H9 (cell line): ENCODE measurements at regions not wholly inside any gene's neighbourhood (a gene's known extent, or its start where the extent isn't known, plus 50 kb on each side); places are given as distances from the start of the nearest gene placed in this dataset.

Source experiments
- DNase-seq: peaks from one replicate; pipeline ENCODE4 v3.0.0-alpha.2; 2017
- H2AFZ ChIP-seq: one replicate; pipeline ENCODE4 v1.6.1; 2013; ENCODE audit warnings: mild to moderate bottlenecking, low read length, control low read depth, moderate library complexity
- H2AK5ac ChIP-seq: 2 replicates; pipeline ENCODE4 v1.6.1; 2013; ENCODE audit warnings: low read length, control low read depth, mixed read lengths; ENCODE audit not compliant: insufficient read length
- H2BK120ac ChIP-seq: one replicate; pipeline ENCODE4 v1.6.1; 2013; ENCODE audit warnings: low read depth, mild to moderate bottlenecking, low read length, control low read depth, inconsistent platforms; ENCODE audit not compliant: poor library complexity, severe bottlenecking
- H2BK12ac ChIP-seq: 2 replicates; pipeline ENCODE4 v1.6.1; 2013; ENCODE audit warnings: low read length, control low read depth, mixed read lengths, low read depth; ENCODE audit not compliant: insufficient read length
- H2BK15ac ChIP-seq: 2 replicates; pipeline ENCODE4 v1.6.1; 2013; ENCODE audit warnings: low read depth, low read length, control low read depth
- H2BK20ac ChIP-seq: one replicate; pipeline ENCODE4 v1.6.1; 2013; ENCODE audit warnings: low read depth, mild to moderate bottlenecking, low read length, control low read depth, inconsistent platforms; ENCODE audit not compliant: poor library complexity, severe bottlenecking
- H2BK5ac ChIP-seq: 2 replicates; pipeline ENCODE4 v1.6.1; 2013; ENCODE audit warnings: low read length, control low read depth, mixed read lengths; ENCODE audit not compliant: insufficient read length
- H3K14ac ChIP-seq: 2 replicates; pipeline ENCODE4 v1.6.1; 2013; ENCODE audit warnings: low read length, control low read depth; ENCODE audit not compliant: insufficient read depth
- H3K18ac ChIP-seq: 2 replicates; pipeline ENCODE4 v1.6.1; 2013; ENCODE audit warnings: low read depth, mild to moderate bottlenecking, mixed read lengths, low read length, control low read depth; ENCODE audit not compliant: insufficient read length
- H3K23ac ChIP-seq: 2 replicates; pipeline ENCODE4 v1.6.1; 2013; ENCODE audit warnings: low read length, control low read depth, mixed read lengths, low read depth; ENCODE audit not compliant: insufficient read length
- H3K23me2 ChIP-seq: 2 replicates; pipeline ENCODE4 v1.6.1; 2013; ENCODE audit warnings: low read depth, mild to moderate bottlenecking, mixed read lengths, low read length, control low read depth; ENCODE audit not compliant: insufficient read length, poor library complexity, severe bottlenecking
- H3K27ac ChIP-seq: 2 replicates; pipeline ENCODE4 v1.5.1; 2013; ENCODE audit warnings: low read length, control low read depth, mixed read lengths, low read depth; ENCODE audit not compliant: insufficient read length
- H3K27me3 ChIP-seq: 2 replicates; pipeline ENCODE4 v1.6.1; 2013; ENCODE audit warnings: low read length, control low read depth, inconsistent platforms; ENCODE audit not compliant: insufficient read depth
- H3K4ac ChIP-seq: 2 replicates; pipeline ENCODE4 v1.6.1; 2013; ENCODE audit warnings: low read depth, mild to moderate bottlenecking, control low read depth, inconsistent platforms, low read length, moderate library complexity
- H3K4me1 ChIP-seq: 2 replicates; pipeline ENCODE4 v1.6.1; 2013; ENCODE audit warnings: low read length, control low read depth, inconsistent platforms; ENCODE audit not compliant: insufficient read depth
- H3K4me2 ChIP-seq: 2 replicates; pipeline ENCODE4 v1.6.1; 2013; ENCODE audit warnings: low read length, control low read depth, mixed read lengths; ENCODE audit not compliant: insufficient read length, insufficient read depth
- H3K56ac ChIP-seq: 2 replicates; pipeline ENCODE4 v1.6.1; 2013; ENCODE audit warnings: low read depth, mild to moderate bottlenecking, mixed read lengths, low read length, control low read depth; ENCODE audit not compliant: insufficient read length
- H3K79me1 ChIP-seq: 2 replicates; pipeline ENCODE4 v1.6.1; 2013; ENCODE audit warnings: low read depth, mild to moderate bottlenecking, moderate library complexity, low read length, control low read depth, inconsistent platforms; ENCODE audit not compliant: insufficient read depth, poor library complexity, severe bottlenecking
- H3K79me2 ChIP-seq: 2 replicates; pipeline ENCODE4 v1.6.1; 2013; ENCODE audit warnings: low read length, control low read depth, inconsistent platforms; ENCODE audit not compliant: insufficient read depth
- H3K9ac ChIP-seq: 2 replicates; pipeline ENCODE4 v1.6.1; 2013; ENCODE audit warnings: low read length, control low read depth, mixed read lengths; ENCODE audit not compliant: insufficient read length; ENCODE audit errors: extremely low read depth
- H3K9me3 ChIP-seq: one replicate; pipeline ENCODE4 v1.6.1; 2013; ENCODE audit warnings: low read depth, low read length, inconsistent platforms; ENCODE audit not compliant: control insufficient read depth
- H3T11ph ChIP-seq: one replicate; pipeline ENCODE4 v1.6.1; 2013; ENCODE audit warnings: mild to moderate bottlenecking, low read length, control low read depth, inconsistent platforms
- H4K20me1 ChIP-seq: one replicate; pipeline ENCODE4 v1.6.1; 2013; ENCODE audit not compliant: control insufficient read depth, insufficient read length, insufficient read depth
- H4K5ac ChIP-seq: 2 replicates; pipeline ENCODE4 v1.6.1; 2013; ENCODE audit warnings: low read depth, mild to moderate bottlenecking, mixed read lengths, low read length, control low read depth; ENCODE audit not compliant: insufficient read length
- H4K8ac ChIP-seq: replicated peaks from 2 replicates; pipeline ENCODE4 v1.6.1; 2013; ENCODE audit warnings: low read length, control low read depth, mixed read lengths, low read depth; ENCODE audit not compliant: insufficient read length
- H4K91ac ChIP-seq: 2 replicates; pipeline ENCODE4 v1.6.1; 2013; ENCODE audit warnings: low read depth, mild to moderate bottlenecking, moderate library complexity, mixed read lengths, low read length, control low read depth; ENCODE audit not compliant: insufficient read length
- H3K27ac Mint-ChIP-seq, 3 experiments: 2 replicates in 2 of 3; 3 replicates in 1 of 3; pipeline ENCODE4 v1.8.0; 2020 to 2021; ENCODE audit warnings: mixed read lengths in 3 of 3, mild to moderate bottlenecking in 1 of 3, moderate library complexity in 1 of 3
- H3K27me3 Mint-ChIP-seq: 2 replicates; pipeline ENCODE4 v1.8.0; 2021; ENCODE audit warnings: low read depth, mild to moderate bottlenecking, moderate library complexity, mixed read lengths
- H3K36me3 Mint-ChIP-seq, 3 experiments: 2 replicates in 2 of 3; 3 replicates in 1 of 3; pipeline ENCODE4 v1.8.0; 2020 to 2021; ENCODE audit warnings: low read depth in 3 of 3, mixed read lengths in 3 of 3; ENCODE audit not compliant: insufficient read depth in 1 of 3
- H3K4me1 Mint-ChIP-seq, 2 experiments: 2 replicates each; pipeline ENCODE4 v1.8.0; 2020; ENCODE audit warnings: mixed read lengths in 2 of 2
- H3K4me3 Mint-ChIP-seq, 2 experiments: 2 replicates in 1 of 2; 3 replicates in 1 of 2; pipeline ENCODE4 v1.8.0; 2020 to 2021; ENCODE audit warnings: mild to moderate bottlenecking in 2 of 2, mixed read lengths in 2 of 2, moderate library complexity in 1 of 2
- H3K9me3 Mint-ChIP-seq, 2 experiments: 2 replicates in 1 of 2; 3 replicates in 1 of 2; pipeline ENCODE4 v1.8.0; 2020; ENCODE audit warnings: mild to moderate bottlenecking in 2 of 2, mixed read lengths in 2 of 2, moderate library complexity in 1 of 2
- CTCF ChIP-seq: fragments of 200-600 bp; sonication (generic); conservative IDR thresholded peaks from 3 replicates; pipeline ENCODE4 v1.8.0; 2021; ENCODE audit warnings: antibody characterized with exemption, mild to moderate bottlenecking
- WGBS: extraction: QIAGEN DNeasy Blood & Tissue Kit; methylation state at CpG from one replicate; pipeline ENCODE4 v1.1.7; 2013; ENCODE audit warnings: missing lambda C conversion rate, low lambda C conversion rate, mixed read lengths; ENCODE audit not compliant: insufficient read length; ENCODE audit errors: extremely low coverage; 5-methylcytosine and 5-hydroxymethylcytosine counted together

- Histone ChIP-seq H2BK5ac (no peak overlapping the region), H3K9me3 (no peaks in the 10 kb centered on the region), H3K4me2 (no peak overlapping the region), H3K18ac (no peak overlapping the region), H4K5ac (no peak overlapping the region), H4K91ac (no peak overlapping the region), H3K27me3 (no peaks in the 10 kb centered on the region), H3K4ac (no peak overlapping the region), H2BK15ac (no peak overlapping the region), H3K14ac (no peak overlapping the region), H2BK12ac (no peak overlapping the region), H3T11ph (no peak overlapping the region), H2BK20ac (no peak overlapping the region), H4K20me1 (no peaks in the 10 kb centered on the region), H4K8ac (no peak overlapping the region), H2AFZ (no peak overlapping the region), H3K56ac (no peak overlapping the region), H3K23ac (no peak overlapping the region), H3K4me1 (no peaks in the 10 kb centered on the region), H3K23me2 (no peaks in the 10 kb centered on the region), H3K79me1 (no peaks in the 10 kb centered on the region), H3K27ac (no peak overlapping the region), H3K79me2 (no peaks in the 10 kb centered on the region), H2BK120ac (no peak overlapping the region), H2AK5ac (no peak overlapping the region), H3K9ac (no peak overlapping the region)
- Mint-ChIP-seq H3K36me3 (no peaks in the 10 kb centered on the region), H3K27me3 (no peaks in the 10 kb centered on the region), H3K4me1 (peaks cover 3 to 6% of the 10 kb centered on the region in 2 experiments; a peak in 3 of 4 replicates), H3K4me3 (no peak overlapping the region), H3K9me3 (no peaks in the 10 kb centered on the region; a peak in 1 of 5 replicates), H3K27ac (no peak overlapping the region)
- no peak for DNase-seq
- no CpG with 5 or more reads among the region's 9 CpGs for WGBS
- TF ChIP-seq CTCF, result no peak
These were observed 309.9 kb downstream of the VRK1 start for GRCh38 chr14:97107080-97107479.
